ENCODE measurements at regions not wholly inside any gene's neighbourhood (a gene's known extent, or its start where the extent isn't known, plus 50 kb on each side); places are given as distances from the start of the nearest gene placed in this dataset.

DNA sequence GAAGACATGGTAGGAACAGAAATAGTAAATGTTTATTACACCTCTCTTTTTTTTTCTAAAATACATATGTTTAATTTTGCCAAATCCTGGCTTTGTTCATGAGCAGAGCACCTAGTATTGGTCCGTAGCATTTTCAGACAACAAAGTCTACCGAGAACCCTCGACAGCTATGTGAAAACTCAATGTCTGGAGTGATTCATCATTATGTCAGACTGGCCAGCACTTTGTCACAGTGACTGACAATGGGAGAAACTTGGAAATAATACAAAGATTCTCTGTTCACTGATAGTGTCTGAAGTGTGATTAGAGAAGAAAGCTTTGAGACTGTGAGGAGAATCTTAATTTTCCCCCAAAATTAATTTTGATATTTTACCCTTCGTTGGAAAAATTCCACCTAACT is 143.0 kb downstream of the HNMT start:
- TF ChIP-seq, protein P1, sequence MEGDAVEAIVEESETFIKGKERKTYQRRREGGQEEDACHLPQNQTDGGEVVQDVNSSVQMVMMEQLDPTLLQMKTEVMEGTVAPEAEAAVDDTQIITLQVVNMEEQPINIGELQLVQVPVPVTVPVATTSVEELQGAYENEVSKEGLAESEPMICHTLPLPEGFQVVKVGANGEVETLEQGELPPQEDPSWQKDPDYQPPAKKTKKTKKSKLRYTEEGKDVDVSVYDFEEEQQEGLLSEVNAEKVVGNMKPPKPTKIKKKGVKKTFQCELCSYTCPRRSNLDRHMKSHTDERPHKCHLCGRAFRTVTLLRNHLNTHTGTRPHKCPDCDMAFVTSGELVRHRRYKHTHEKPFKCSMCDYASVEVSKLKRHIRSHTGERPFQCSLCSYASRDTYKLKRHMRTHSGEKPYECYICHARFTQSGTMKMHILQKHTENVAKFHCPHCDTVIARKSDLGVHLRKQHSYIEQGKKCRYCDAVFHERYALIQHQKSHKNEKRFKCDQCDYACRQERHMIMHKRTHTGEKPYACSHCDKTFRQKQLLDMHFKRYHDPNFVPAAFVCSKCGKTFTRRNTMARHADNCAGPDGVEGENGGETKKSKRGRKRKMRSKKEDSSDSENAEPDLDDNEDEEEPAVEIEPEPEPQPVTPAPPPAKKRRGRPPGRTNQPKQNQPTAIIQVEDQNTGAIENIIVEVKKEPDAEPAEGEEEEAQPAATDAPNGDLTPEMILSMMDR (IDR thresholded peaks at IDR 0.05) = no peak
- TF ChIP-seq POLR2A (IDR thresholded peaks at IDR 0.05) = no peak
- intact Hi-C loops (cut with DNase I) = no loop called here
- WGBS, 4 donors = 47 to 58% (median 54%) methylated on average over 4 of the region's 4 CpGs
- no peaks in the 10 kb centered on the region for H3K9me3 ChIP-seq (replicated peaks in 1 of 3)
- H3K27ac ChIP-seq = no peak overlapping the region
- H3K27me3 ChIP-seq = no peaks in the 10 kb centered on the region
- no peak for DNase-seq
- no peak overlapping the region for H3K4me3 ChIP-seq
- no peaks in the 10 kb centered on the region for H3K4me1 ChIP-seq (replicated peaks in 1 of 2)
- no peaks in the 10 kb centered on the region for H3K36me3 ChIP-seq (replicated peaks in 1 of 2)

DNA sequence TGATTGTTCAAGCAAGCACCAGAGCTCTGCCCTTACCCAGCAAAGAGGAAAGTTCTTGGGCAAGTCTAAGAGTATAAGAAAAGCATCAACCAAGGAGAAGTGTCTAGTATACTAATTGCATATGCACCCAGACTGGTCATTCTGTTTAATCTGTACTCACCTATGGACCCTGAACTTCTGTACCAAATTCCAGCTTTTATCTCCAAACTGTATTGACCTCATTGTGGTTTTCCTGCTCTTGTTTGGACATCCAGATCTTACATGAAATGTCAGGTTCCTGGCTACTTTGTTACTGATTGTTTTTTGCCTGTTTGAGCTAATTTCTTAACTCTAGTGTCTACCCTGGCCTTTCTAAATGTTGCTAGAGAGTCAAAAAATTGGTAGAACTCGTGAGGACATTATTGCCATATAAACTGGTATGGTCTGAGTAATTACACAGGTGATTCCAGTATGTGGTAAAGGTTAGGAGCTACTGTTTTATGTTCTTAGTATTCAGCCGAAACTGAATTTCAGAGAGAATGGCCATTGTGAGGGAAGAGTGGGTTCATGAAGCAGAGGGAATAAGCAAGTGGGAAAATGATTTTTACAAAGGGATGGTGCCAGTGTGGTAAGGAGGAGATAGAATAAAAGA is 146.3 kb downstream of the HNMT start:
- Histone ChIP-seq H3K27me3 (no peaks in the 10 kb centered on the region), H3K4me3 (no peak overlapping the region), H3K9me3 (replicated peaks in 1 of 3) (peaks cover 0 to 4% (median 0%) of the 10 kb centered on the region in 3 donors), H3K36me3 (replicated peaks in 1 of 2) (no peaks in the 10 kb centered on the region), H3K4me1 (replicated peaks in 1 of 2) (no peaks in the 10 kb centered on the region), H3K27ac (no peak overlapping the region)
- intact Hi-C loops (cut with DNase I) = no loop called here
- WGBS, 4 donors = 62 to 80% (median 77%) methylated on average over 2 of the region's 2 CpGs
- DNase-seq = no peak
- no peak for TF ChIP-seq POLR2A (IDR thresholded peaks at IDR 0.05)
- TF ChIP-seq, protein P1 (IDR thresholded peaks at IDR 0.05) = no peak

DNA sequence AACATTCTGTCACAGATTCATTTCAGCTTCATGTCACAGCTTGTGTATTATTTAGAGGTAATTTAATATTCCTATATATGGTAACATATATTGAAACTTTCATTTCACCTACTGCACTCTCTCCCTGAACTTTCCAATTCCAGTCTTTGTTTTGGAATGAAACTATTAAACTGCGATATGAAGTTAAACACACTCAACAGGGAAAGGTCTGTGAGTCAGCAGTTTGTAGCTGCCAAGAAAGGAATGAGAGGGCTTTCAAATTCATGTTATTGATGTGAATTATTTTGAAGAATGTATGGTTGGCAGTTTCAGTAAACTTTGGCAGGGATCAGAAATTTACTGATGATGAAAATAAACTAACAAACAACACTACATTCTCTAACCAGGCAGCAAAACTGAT is 148.3 kb downstream of the HNMT start:
- 56 to 83% (median 73%) methylated on average over 1 of the region's 1 CpG for WGBS, 4 donors
- TF ChIP-seq, protein P1 (IDR thresholded peaks at IDR 0.05) = no peak
- Histone ChIP-seq H3K27ac (no peak overlapping the region), H3K27me3 (no peaks in the 10 kb centered on the region), H3K36me3 (replicated peaks in 1 of 2) (no peaks in the 10 kb centered on the region), H3K4me3 (no peak overlapping the region), H3K4me1 (replicated peaks in 1 of 2) (no peaks in the 10 kb centered on the region), H3K9me3 (replicated peaks in 1 of 3) (peaks cover 0 to 4% (median 0%) of the 10 kb centered on the region in 3 donors)
- intact Hi-C loops (cut with DNase I) = no loop called here
- no peak for DNase-seq

DNA sequence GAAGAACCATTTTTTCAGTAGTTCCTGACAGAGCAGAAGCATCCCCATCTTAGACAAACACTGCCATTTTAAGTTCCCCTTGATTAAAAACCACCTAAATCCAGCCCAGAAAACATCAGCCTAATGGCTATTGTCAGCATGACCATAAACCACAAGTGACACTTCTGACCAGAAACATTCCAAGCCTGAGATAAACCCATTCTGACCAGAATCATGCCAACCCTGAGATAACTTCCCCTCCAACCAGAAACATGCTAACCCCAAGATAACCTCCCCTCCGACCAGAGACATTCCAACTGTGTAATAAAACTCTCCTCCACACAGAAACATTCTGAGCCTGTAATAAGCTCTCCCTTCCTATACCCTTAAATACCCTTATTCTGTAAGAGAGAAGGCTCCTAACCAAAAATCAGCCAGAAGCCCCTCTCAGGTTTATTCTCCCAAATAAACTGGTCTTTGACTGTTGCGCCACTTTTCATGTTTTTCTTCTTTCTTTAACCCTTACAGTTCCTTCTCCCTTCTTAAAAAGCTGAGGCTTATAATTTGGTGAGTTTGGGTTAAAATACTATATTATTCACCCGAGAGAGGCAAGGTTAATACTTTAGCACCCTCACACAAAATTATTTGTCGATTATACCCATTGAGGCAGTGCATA is 149.7 kb downstream of the HNMT start:
- intact Hi-C loops (cut with DNase I) = no loop called here
- DNase-seq = no peak
- TF ChIP-seq, protein P1 (IDR thresholded peaks at IDR 0.05) = no peak
- TF ChIP-seq POLR2A (IDR thresholded peaks at IDR 0.05) = no peak
- 73 to 88% (median 86%) methylated on average over 4 of the region's 4 CpGs for WGBS, 4 donors
- no peaks in the 10 kb centered on the region for H3K27me3 ChIP-seq
- H3K4me3 ChIP-seq = no peak overlapping the region
- peaks cover 0 to 4% (median 0%) of the 10 kb centered on the region in 3 donors for H3K9me3 ChIP-seq (replicated peaks in 1 of 3)
- H3K36me3 ChIP-seq (replicated peaks in 1 of 2) = no peaks in the 10 kb centered on the region
- H3K27ac ChIP-seq = no peak overlapping the region
- H3K4me1 ChIP-seq (replicated peaks in 1 of 2) = no peaks in the 10 kb centered on the region

All from adrenal gland (tissue), 9 donors.